Mesenchymal stem cell (in vitro differentiated cells and primary cell): ENCODE measurements at regions not wholly inside any gene's neighbourhood (a gene's known extent, or its start where the extent isn't known, plus 50 kb on each side); places are given as distances from the start of the nearest gene placed in this dataset.

Experiments
- DNase-seq: peaks from one replicate; pipeline ENCODE4 v3.0.0-alpha.2; 2013
- H2AFZ ChIP-seq: one replicate; pipeline ENCODE4 v1.6.1; 2013; ENCODE audit warnings: low read depth, mild to moderate bottlenecking, control low read depth, inconsistent platforms, low read length, moderate library complexity
- H2AK5ac ChIP-seq: 2 replicates; pipeline ENCODE4 v1.6.1; 2013; ENCODE audit warnings: low read length, moderate library complexity, mild to moderate bottlenecking, inconsistent platforms; ENCODE audit not compliant: severe bottlenecking
- H2BK120ac ChIP-seq: one replicate; pipeline ENCODE4 v1.6.1; 2013; ENCODE audit warnings: low read depth, mild to moderate bottlenecking, inconsistent platforms, low read length, moderate library complexity
- H2BK12ac ChIP-seq, 2 experiments: one replicate each; pipeline ENCODE4 v1.6.1; 2013; ENCODE audit warnings: inconsistent platforms in 2 of 2, low read length in 2 of 2, mild to moderate bottlenecking in 2 of 2, moderate library complexity in 2 of 2, control low read depth in 1 of 2
- H2BK15ac ChIP-seq: one replicate; pipeline ENCODE4 v1.6.1; 2013; ENCODE audit warnings: mild to moderate bottlenecking, low read depth, inconsistent platforms; ENCODE audit not compliant: poor library complexity, severe bottlenecking
- H2BK5ac ChIP-seq: 2 replicates; pipeline ENCODE4 v1.6.1; 2013; ENCODE audit warnings: low read depth, mild to moderate bottlenecking, low read length, control low read depth, inconsistent platforms; ENCODE audit not compliant: poor library complexity, severe bottlenecking
- H3K14ac ChIP-seq, 2 experiments: one replicate each; pipeline ENCODE4 v1.6.1; 2013; ENCODE audit warnings: inconsistent platforms in 2 of 2, low read length in 2 of 2, control low read depth in 1 of 2, mild to moderate bottlenecking in 1 of 2, moderate library complexity in 1 of 2
- H3K18ac ChIP-seq, 2 experiments: one replicate each; pipeline ENCODE4 v1.6.1; 2013; ENCODE audit warnings: inconsistent platforms in 2 of 2, low read length in 2 of 2, control low read depth in 1 of 2, low read depth in 1 of 2, mild to moderate bottlenecking in 1 of 2
- H3K23ac ChIP-seq, 2 experiments: one replicate each; pipeline ENCODE4 v1.6.1; 2013; ENCODE audit warnings: inconsistent platforms in 2 of 2, low read length in 2 of 2, mild to moderate bottlenecking in 2 of 2, moderate library complexity in 2 of 2, control low read depth in 1 of 2
- H3K27ac ChIP-seq: 2 replicates; pipeline ENCODE4 v1.5.1; 2013; ENCODE audit warnings: mild to moderate bottlenecking, moderate library complexity, low read length, control low read depth, inconsistent platforms; ENCODE audit not compliant: poor library complexity, severe bottlenecking
- H3K27me3 ChIP-seq, 2 experiments: 2 replicates each; pipeline versions ENCODE4 v1.6.1 to v1.7.0; 2013; ENCODE audit warnings: low read length in 2 of 2, mild to moderate bottlenecking in 2 of 2, moderate library complexity in 2 of 2, control low read depth in 1 of 2, inconsistent platforms in 1 of 2; ENCODE audit not compliant: control insufficient read depth in 1 of 2, insufficient read depth in 1 of 2
- H3K36me3 ChIP-seq, 2 experiments: 2 replicates each; pipeline versions ENCODE4 v1.6.1 to v1.7.0; 2013; ENCODE audit warnings: low read length in 2 of 2, control low read depth in 1 of 2, inconsistent platforms in 1 of 2, low read depth in 1 of 2, mild to moderate bottlenecking in 1 of 2; ENCODE audit not compliant: insufficient read depth in 2 of 2, control insufficient read depth in 1 of 2
- H3K4ac ChIP-seq, 2 experiments: one replicate each; pipeline ENCODE4 v1.6.1; 2013; ENCODE audit warnings: inconsistent platforms in 2 of 2, low read length in 2 of 2, mild to moderate bottlenecking in 2 of 2, moderate library complexity in 2 of 2, control low read depth in 1 of 2, low read depth in 1 of 2
- H3K4me1 ChIP-seq: 2 replicates; pipeline ENCODE4 v1.6.1; 2013; ENCODE audit warnings: low read depth, low read length, control low read depth; ENCODE audit not compliant: control insufficient read depth, insufficient read depth
- H3K4me2 ChIP-seq: 2 replicates; pipeline ENCODE4 v1.6.1; 2013; ENCODE audit warnings: low read length, mild to moderate bottlenecking, inconsistent platforms; ENCODE audit not compliant: poor library complexity, severe bottlenecking
- H3K4me3 ChIP-seq, 2 experiments: 2 replicates each; pipeline versions ENCODE4 v1.5.1 to v1.7.0; 2013; ENCODE audit warnings: low read length in 2 of 2, mild to moderate bottlenecking in 2 of 2, control low read depth in 1 of 2, low read depth in 1 of 2; ENCODE audit not compliant: insufficient read depth in 1 of 2
- H3K79me1 ChIP-seq: replicated peaks from 2 replicates; pipeline ENCODE4 v1.6.1; 2013; ENCODE audit warnings: mild to moderate bottlenecking, control low read depth, low read length, inconsistent platforms; ENCODE audit not compliant: poor library complexity, severe bottlenecking
- H3K9ac ChIP-seq: 2 replicates; pipeline ENCODE4 v1.7.0; 2013; ENCODE audit warnings: mild to moderate bottlenecking, low read length, moderate library complexity
- H3K9me3 ChIP-seq: 2 replicates; pipeline ENCODE4 v1.7.0; 2013; ENCODE audit warnings: mild to moderate bottlenecking, low read length; ENCODE audit not compliant: control insufficient read depth
- H4K8ac ChIP-seq: one replicate; pipeline ENCODE4 v1.6.1; 2013; ENCODE audit warnings: inconsistent platforms, mild to moderate bottlenecking, low read length, moderate library complexity
- H4K91ac ChIP-seq: one replicate; pipeline ENCODE4 v1.6.1; 2013; ENCODE audit warnings: mild to moderate bottlenecking, low read length, inconsistent platforms
- WGBS: methylation state at CpG from one replicate; pipeline ENCODE4 v1.1.7; 2013; ENCODE audit warnings: mixed read lengths; 5-methylcytosine and 5-hydroxymethylcytosine counted together

- Histone ChIP-seq H3K4me1 (peaks cover 5% of the 10 kb centered on the region), H3K4me2 (no peak overlapping the region), H3K4me3 (no peak overlapping the region), H3K27ac (no peak overlapping the region), H3K79me1 (no peaks in the 10 kb centered on the region), H2AFZ (no peak overlapping the region), H3K27me3 (peaks cover 34 to 38% of the 10 kb centered on the region in 2 experiments), H3K23ac (no peak overlapping the region), H4K91ac (no peak overlapping the region), H3K4ac (no peak overlapping the region), H2AK5ac (no peak overlapping the region), H2BK5ac (no peak overlapping the region), H2BK15ac (no peak overlapping the region), H3K14ac (peak overlapping the region in 1 of 2 experiments; percentile 23), H2BK120ac (no peak overlapping the region), H3K9me3 (no peaks in the 10 kb centered on the region), H3K18ac (no peak overlapping the region), H3K9ac (no peak overlapping the region), H4K8ac (no peak overlapping the region), H3K36me3 (no peaks in the 10 kb centered on the region), H2BK12ac (no peak overlapping the region)
- 85% methylated on average over 9 of the region's 9 CpGs for WGBS
- no peak for DNase-seq
Measured at GRCh38 chr11:119482521-119483011, 59.6 kb upstream of the THY1 start.

- Histone ChIP-seq H3K4me3 (peak overlapping the region in 1 of 2 experiments; percentile 43), H3K9me3 (no peaks in the 10 kb centered on the region), H3K4ac (no peak overlapping the region), H3K27ac (no peak overlapping the region), H3K4me2 (peak overlapping the region; percentile 35), H2BK120ac (no peak overlapping the region), H3K27me3 (peaks cover 35 to 38% of the 10 kb centered on the region in 2 experiments), H3K79me1 (no peaks in the 10 kb centered on the region), H2AFZ (no peak overlapping the region), H2BK12ac (no peak overlapping the region), H2BK15ac (peak overlapping the region; percentile 52), H3K23ac (no peak overlapping the region), H4K91ac (no peak overlapping the region), H2AK5ac (no peak overlapping the region), H4K8ac (no peak overlapping the region), H3K9ac (no peak overlapping the region), H2BK5ac (no peak overlapping the region), H3K4me1 (peaks cover 5% of the 10 kb centered on the region), H3K18ac (no peak overlapping the region), H3K36me3 (no peaks in the 10 kb centered on the region), H3K14ac (no peak overlapping the region)
- no peak for DNase-seq
- 54% methylated on average over 22 of the region's 22 CpGs for WGBS
Measured at GRCh38 chr11:119481667-119482400, 58.9 kb upstream of the THY1 start.

GRCh38 chr11:119481021-119481666 is 58.2 kb upstream of the THY1 start:
- Histone ChIP-seq H2BK120ac (no peak overlapping the region), H3K4me1 (peaks cover 7% of the 10 kb centered on the region), H3K36me3 (no peaks in the 10 kb centered on the region), H2AK5ac (no peak overlapping the region), H2AFZ (no peak overlapping the region), H3K4ac (no peak overlapping the region), H3K9ac (peak overlapping the region; percentile 31), H4K8ac (peak overlapping the region; percentile 24), H3K27me3 (peaks cover 37 to 39% of the 10 kb centered on the region in 2 experiments), H2BK5ac (no peak overlapping the region), H4K91ac (no peak overlapping the region), H3K4me3 (peak overlapping the region in 1 of 2 experiments; percentile 43), H2BK15ac (peak overlapping the region; percentile 52), H3K79me1 (no peaks in the 10 kb centered on the region), H3K14ac (no peak overlapping the region), H3K18ac (peak overlapping the region in 1 of 2 experiments; percentile 26), H3K9me3 (no peaks in the 10 kb centered on the region), H2BK12ac (no peak overlapping the region), H3K27ac (no peak overlapping the region), H3K23ac (no peak overlapping the region), H3K4me2 (peak overlapping the region; percentile 35)
- DNase-seq: peak; percentile 97
- WGBS: 17% methylated on average over 31 of the region's 31 CpGs

GRCh38 chr11:119480380-119481020 is 57.5 kb upstream of the THY1 start:
- DNase-seq: no peak
- no peak overlapping the region for H3K4ac ChIP-seq
- H3K9ac ChIP-seq: peak overlapping the region; percentile 31
- WGBS: 89% methylated on average over 11 of the region's 11 CpGs
- no peaks in the 10 kb centered on the region for H3K79me1 ChIP-seq
- H3K36me3 ChIP-seq: no peaks in the 10 kb centered on the region
- H3K27me3 ChIP-seq: peaks cover 34 to 35% of the 10 kb centered on the region in 2 experiments
- no peak overlapping the region for H2BK15ac ChIP-seq
- H3K4me2 ChIP-seq: no peak overlapping the region
- H3K27ac ChIP-seq: no peak overlapping the region
- H2AFZ ChIP-seq: no peak overlapping the region
- no peak overlapping the region for H2BK5ac ChIP-seq
- H3K4me1 ChIP-seq: peaks cover 7% of the 10 kb centered on the region
- H4K8ac ChIP-seq: no peak overlapping the region
- H3K4me3 ChIP-seq: no peak overlapping the region
- H2BK120ac ChIP-seq: peak overlapping the region; percentile 24
- H2AK5ac ChIP-seq: no peak overlapping the region
- H3K23ac ChIP-seq: no peak overlapping the region
- H4K91ac ChIP-seq: no peak overlapping the region
- no peaks in the 10 kb centered on the region for H3K9me3 ChIP-seq
- no peak overlapping the region for H2BK12ac ChIP-seq
- no peak overlapping the region for H3K14ac ChIP-seq
- H3K18ac ChIP-seq: peak overlapping the region; percentile 25 to 26
